ENCODE measurements at regions not wholly inside any gene's neighbourhood (a gene's known extent, or its start where the extent isn't known, plus 50 kb on each side); places are given as distances from the start of the nearest gene placed in this dataset.
A peak's percentile ranks its signal among the peaks of the same experiment; 100 is the strongest.
"Not testable (repeated sequence)": the region's sequence is repeated elsewhere in the genome, so short reads cannot be mapped to it uniquely, and the experiment has no call there.

- not testable (repeated sequence) for DNase-seq (ENCODE audit: low read depth)
Observed at GRCh38 chr11:67768001-67768730, 93.7 kb upstream of the ALDH3B2 start.

- DNase-seq (ENCODE audit: low read depth) = not testable (repeated sequence)
Observed at GRCh38 chr11:67761211-67761610, 86.8 kb upstream of the ALDH3B2 start.

- DNase-seq (ENCODE audit: low read depth) = not testable (repeated sequence)
Observed at GRCh38 chr11:67759321-67759720, 84.9 kb upstream of the ALDH3B2 start.

- DNase-seq (ENCODE audit: low read depth) = not testable (repeated sequence)
Observed at GRCh38 chr11:67758467-67758866, 84.0 kb upstream of the ALDH3B2 start.

GRCh38 chr11:67758009-67758408, 83.6 kb upstream of the ALDH3B2 start:
- not testable (repeated sequence) for DNase-seq (ENCODE audit: low read depth)

GRCh38 chr11:67753820-67754219, 79.4 kb upstream of the ALDH3B2 start:
- DNase-seq (ENCODE audit: low read depth) = not testable (repeated sequence)

GRCh38 chr11:67745181-67745726, 70.8 kb upstream of the ALDH3B2 start:
- DNase-seq (ENCODE audit: low read depth) = no peak

GRCh38 chr11:67744231-67744630, 69.8 kb upstream of the ALDH3B2 start:
- not testable (repeated sequence) for DNase-seq (ENCODE audit: low read depth)

- DNase-seq (ENCODE audit: low read depth) = not testable (repeated sequence)
Observed at GRCh38 chr11:67738231-67738630, 63.8 kb upstream of the ALDH3B2 start.

GRCh38 chr11:67737562-67738080, 63.2 kb upstream of the ALDH3B2 start:
- not testable (repeated sequence) for DNase-seq (ENCODE audit: low read depth)

GRCh38 chr11:67732045-67732787, 57.8 kb upstream of the ALDH3B2 start:
- peak; percentile 10 for DNase-seq (ENCODE audit: low read depth)

GRCh38 chr11:67731583-67731982, 57.2 kb upstream of the ALDH3B2 start:
- no peak for DNase-seq (ENCODE audit: low read depth)

- DNase-seq (ENCODE audit: low read depth) = not testable (repeated sequence)
Observed at GRCh38 chr11:67728163-67728571, 53.7 kb upstream of the ALDH3B2 start.

- DNase-seq (ENCODE audit: low read depth) = not testable (repeated sequence)
Observed at GRCh38 chr11:67727066-67728040, 52.9 kb upstream of the ALDH3B2 start.
